ENCODE measurements at regions not wholly inside any gene's neighbourhood (a gene's known extent, or its start where the extent isn't known, plus 50 kb on each side); places are given as distances from the start of the nearest gene placed in this dataset.
A peak's percentile ranks its signal among the peaks of the same experiment; 100 is the strongest.
"Not testable (repeated sequence)": the region's sequence is repeated elsewhere in the genome, so short reads cannot be mapped to it uniquely, and the experiment has no call there.

DNA sequence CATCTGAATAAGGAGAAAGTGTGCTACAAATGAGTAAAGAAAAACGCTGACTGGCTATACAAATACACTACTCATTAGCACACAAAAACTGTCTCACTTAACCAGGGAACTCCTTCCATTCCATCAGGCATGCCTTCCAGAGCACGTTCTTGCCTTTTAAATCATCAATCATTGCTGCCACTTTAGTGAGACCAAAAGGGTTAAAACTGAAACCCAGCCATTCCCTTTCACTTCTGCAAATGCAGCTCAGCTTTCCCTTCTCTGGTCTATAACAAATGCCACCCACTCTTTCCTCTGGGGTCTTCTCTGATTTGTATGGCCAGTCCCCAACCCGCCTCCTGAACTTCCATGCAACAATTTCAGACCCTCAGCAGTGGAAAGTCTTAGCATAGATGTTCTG, 231.5 kb downstream of the TRIML1 start:
- DNase-seq (ENCODE audit: extremely low read depth, low read depth) = no peak

DNA sequence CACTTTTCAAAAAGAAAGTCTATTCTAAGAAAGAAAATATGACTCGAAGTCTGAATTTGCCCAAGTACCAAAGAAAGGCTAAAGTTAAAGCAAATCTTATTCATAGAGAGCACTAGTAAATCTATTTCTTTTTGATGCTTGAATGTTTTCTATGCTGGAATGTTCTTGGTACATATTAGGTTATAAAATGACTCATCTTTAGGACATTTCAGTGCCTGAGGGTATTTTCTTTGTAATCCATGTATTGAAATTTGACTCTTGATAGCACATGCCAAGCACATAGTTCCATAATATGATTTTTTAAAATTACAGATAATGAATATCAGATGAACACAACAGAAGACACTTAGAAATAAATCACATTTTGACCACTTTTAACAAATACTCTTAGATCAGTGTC, 232.8 kb downstream of the TRIML1 start:
- peak; percentile 9 for DNase-seq (ENCODE audit: extremely low read depth, low read depth)

DNA sequence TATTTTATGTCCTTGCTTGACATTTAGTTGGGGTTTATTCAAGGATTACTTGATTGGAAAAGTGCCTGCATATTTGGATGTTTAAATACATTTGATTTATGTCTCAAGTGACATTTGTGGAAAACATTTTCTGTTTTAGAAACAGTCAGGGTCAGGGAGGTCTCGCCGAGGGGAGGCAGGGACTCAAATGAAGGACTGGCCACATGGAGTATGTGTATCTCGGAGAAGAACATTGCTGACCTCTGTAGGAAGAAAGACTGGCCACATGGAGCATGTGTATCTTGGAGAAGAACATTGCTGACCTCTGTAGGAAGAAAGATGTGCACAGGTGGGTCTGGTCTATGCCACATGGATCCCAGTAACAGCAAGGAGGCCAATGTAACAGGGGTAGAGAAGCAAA, 233.6 kb downstream of the TRIML1 start:
- DNase-seq (ENCODE audit: extremely low read depth, low read depth) = peak; percentile 72

DNA sequence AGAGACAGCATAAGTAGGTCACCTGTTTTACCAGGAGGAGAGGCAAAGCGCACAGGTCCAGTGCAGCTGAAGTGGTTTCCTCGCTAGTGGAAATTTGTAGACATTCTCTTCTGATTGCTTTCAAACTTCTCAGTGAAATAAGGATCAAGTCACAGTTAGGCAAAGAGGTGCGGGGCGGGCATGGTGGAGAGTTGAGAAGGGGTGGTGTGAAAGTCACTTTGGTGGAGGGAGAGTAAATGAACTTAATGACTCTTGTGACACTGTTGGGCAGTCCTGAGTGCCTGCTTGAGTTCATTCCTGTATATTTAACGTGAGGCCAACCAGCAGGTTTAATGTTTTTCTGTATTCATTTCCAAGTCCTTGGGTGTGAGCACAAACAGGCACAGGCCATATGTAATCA, 235.6 kb downstream of the TRIML1 start:
- no peak for DNase-seq (ENCODE audit: extremely low read depth, low read depth)

DNA sequence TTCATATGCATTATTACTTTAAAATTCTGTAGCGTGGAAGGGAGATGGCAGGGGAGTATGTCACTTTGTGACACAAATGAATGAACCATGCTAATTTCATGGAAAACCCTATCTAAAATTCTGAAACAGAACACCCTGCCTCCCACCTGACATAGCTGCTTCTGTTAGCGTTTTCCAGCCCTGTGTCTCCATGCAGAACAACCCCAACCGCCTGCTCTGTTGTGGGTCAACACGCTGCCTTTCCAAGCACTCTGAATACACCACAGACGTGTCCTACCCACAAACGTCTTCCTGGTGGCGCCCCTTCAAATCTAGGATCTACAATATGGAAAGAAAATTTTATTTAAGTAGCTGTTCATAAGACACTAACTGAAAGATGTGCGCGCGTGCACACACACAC, 238.6 kb downstream of the TRIML1 start:
- DNase-seq (ENCODE audit: extremely low read depth, low read depth) = no peak

DNA sequence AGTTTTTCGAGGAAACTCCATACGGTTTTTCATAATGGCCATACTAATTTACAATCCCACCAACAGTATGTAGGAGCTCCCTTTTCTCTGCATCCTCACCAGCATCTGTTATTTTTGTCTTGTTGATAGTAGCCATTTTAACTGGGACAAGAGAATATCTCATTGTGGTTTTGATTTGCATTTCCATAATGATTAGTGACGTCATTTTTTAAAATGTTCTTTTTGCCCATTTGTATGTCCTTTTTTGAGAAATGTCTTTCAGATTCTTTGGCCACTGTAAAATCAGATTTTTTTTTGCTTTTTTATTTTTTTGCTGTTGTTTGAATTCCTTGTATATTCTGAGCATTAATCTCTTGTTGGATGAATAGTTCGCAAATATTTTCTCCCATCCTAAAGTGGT, 243.9 kb downstream of the TRIML1 start:
- DNase-seq (ENCODE audit: extremely low read depth, low read depth) = no peak

DNA sequence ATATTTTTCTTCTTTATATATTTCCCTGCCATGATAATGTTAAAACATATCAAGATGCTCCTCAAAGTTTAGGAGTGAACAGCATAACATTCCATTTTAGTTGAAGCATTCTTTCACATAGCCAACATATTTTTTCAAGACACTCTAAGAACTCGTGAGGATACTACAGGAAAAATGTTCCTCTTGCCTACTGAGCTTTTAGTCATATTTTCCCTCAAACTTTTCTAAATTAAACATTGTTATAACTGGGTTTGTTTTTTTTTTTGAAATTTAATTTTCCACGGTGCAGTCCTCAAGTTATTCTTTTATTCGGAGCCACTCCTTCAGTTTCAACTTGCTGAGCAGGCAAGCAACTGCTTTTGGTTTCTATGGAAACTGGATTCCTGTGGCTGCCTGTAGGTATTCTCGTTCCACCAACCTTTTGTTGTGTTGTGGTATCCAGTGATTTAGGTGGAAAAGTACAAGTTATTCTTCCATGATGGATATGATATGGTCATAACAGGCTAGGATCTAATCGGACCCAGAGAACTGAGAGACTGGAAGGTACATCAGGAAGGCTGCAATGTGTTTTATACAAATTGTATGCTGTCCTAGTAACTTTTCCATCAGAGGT, 248.0 kb downstream of the TRIML1 start:
- DNase-seq (ENCODE audit: extremely low read depth, low read depth) = no peak

DNA sequence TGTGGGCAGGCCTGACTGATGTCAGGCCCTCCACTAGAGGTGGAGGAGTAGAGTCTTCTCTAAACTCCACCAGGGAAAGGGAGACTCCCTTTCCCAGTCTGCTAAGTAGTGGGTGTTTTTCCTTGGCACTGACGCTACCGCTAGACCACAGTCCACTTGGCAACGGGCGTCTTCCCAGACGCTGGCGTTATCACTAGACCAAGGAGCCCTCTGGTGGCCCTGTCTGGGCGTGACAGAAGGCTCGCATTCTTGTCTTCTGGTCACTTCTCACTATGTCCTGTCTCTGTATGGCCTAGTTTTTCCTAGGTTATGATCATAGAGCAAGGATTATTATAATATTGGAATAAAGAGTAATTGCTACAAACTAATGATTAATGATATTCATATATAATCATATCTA, 252.1 kb downstream of the TRIML1 start:
- not testable (repeated sequence) for DNase-seq (ENCODE audit: extremely low read depth, low read depth)

DNA sequence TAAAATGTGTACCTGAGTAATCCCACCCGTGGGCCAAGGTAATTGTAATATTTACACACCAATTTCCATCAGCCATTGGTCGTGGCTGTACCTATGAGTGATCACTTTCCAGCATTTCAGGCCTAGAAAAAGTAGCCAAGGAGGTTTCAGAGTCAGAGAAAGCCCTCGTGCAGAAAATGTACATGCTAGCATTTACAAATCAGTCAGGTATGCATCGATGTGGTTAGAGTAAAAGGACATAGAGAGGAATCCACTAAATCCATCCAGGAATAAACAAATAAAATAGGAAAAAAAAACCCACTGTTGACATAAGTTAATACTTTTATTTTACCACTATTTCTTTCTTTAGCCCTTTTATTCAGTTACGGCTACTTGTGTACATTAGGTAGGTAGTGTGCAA, 256.8 kb downstream of the TRIML1 start:
- no peak for DNase-seq (ENCODE audit: extremely low read depth, low read depth)

DNA sequence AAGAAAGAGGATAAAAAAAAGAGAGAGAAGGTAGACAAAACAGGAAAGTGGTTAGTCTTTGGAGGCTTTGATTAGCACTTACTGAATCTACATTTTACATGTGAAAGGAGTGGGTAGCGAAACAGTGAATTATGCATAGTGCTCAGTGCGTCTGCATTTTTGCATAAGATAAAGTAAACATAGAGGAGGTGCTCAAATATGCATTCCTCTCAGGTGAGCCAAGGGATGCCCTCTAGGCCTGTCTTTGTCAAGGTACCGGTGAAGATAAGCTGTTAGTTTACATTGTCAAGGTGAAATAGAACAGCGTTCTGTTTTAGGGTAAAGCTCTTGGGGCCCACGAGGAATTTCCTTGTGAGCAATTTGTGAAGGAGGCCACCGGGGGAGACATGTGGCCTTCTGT, 260.6 kb downstream of the TRIML1 start:
- no peak for DNase-seq (ENCODE audit: extremely low read depth, low read depth)

DNA sequence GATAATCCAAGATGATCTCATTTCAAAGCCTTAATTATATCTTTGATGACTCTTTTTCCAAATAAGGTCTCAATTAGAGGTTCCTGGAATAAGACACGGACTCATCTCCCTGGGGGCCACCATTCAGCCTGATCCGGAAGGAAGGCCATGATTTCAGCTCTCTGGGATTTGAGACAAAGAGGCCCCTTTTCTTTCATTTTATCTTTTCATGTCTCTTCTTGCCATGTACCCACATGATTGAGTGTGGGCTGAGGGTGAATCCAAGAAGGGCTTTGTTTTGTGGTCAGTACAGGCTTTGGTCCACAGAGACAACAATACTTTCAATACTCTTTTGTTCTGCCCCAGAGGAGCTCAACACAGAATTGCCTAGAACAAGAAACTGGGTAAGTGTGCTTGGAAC, 261.2 kb downstream of the TRIML1 start:
- no peak for DNase-seq (ENCODE audit: extremely low read depth, low read depth)

DNA sequence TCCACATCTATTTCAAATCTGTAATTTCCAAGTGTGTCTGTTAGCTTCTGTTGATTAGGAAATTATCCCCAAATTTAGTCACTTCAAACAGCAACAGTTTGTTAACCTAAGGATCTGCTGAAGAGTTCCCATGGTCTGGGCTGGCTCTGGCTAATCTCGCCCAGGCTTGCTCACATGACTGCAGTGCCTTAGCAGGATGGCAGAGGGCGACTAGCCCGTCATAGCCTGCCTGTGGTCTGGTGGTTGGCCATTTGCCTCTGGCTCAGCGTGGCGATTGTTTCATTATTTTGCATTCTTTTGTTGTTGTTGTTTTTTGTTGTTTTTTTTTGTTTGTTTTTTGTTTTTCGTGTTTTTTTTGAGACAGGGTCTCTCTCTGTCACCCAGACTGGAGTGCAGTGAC, 264.0 kb downstream of the TRIML1 start:
- no peak for DNase-seq (ENCODE audit: extremely low read depth, low read depth)

DNA sequence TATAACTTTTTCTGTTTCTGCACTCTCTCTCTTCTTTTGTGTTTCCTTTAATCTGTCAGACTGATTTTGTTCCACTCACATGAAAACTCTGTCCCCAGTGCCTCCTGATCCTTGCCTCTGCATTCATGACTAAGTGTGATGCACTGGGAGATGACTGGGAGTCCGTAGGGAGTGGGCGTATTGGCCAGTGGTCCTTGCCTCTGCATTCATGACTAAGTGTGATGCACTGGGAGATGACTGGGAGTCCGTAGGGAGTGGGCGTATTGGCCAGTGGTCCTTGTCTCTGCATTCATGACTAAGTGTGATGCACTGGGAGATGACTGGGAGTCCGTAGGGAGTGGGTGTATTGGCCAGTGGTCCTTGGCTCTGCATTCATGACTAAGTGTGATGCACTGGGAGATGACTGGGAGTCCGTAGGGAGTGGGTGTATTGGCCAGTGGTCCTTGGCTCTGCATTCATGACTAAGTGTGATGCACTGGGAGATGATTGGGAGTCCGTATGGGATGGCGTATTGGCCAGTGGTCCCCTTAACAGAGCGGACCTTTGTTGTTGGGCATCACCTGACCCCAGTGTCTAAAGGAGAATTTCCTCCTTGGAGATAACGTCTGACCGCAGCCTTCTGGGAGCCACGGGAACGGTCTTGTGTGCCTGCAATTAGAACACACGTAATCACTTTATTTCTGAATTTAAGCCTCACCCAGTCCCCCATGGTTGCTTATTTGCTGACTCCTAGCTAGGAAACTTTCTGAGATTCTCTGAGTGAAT, 266.0 kb downstream of the TRIML1 start:
- not testable (repeated sequence) for DNase-seq (ENCODE audit: extremely low read depth, low read depth)

DNA sequence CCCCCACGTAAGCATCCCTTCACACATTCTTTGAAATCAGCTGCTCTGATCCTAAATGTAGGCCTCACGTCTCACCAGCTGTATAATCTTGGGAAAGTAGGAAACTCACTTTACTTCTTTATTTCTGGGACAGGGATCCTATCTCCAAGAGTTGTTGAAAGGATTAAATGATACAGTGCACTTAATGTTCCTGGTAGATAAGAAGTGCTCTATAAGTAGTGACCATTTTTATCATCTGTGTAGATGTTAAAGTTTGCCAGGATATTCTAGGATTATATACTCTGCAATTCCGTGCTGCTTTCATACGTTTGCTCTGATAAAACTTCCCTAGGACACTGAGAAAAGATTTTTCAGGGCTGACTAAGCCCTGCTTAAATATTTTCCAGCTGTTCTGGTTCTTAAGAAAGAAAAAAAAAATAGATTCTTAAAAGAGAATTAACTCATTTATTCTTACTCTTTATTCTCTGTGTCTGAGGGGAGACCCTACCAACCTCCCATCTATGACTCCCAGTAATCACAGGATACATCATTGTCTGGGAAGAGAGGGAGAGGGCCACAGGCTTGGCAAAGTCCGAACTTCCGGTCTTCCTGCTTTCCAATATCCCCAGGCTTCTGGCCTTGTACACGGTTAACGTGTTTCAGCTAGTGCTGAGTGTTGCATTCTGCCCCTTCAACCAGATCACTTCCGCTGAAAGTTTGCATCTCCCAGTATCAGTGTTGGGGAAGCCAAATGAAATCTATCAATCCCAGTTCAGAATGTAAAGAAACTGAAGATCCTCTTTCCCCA, 269.2 kb downstream of the TRIML1 start:
- no peak for DNase-seq (ENCODE audit: extremely low read depth, low read depth)

DNA sequence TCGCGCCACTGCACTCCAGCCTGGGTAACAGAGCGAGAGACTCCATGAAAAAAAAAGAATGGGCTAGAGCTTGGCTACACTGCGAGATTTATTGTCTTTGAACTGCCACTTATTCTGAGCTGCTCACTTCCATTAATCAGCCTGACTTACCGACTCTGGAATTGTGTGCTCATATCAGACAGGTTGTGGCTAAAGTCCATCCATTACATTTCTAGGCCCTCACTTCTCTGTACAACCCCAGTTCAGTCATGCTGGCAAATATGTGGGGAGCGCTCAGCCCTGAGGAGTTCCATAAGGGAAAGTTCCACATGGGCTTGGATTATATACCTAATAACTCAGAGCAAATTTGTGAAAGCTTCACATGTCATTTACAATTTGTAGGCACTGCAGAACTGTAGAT, 270.6 kb downstream of the TRIML1 start:
- DNase-seq (ENCODE audit: extremely low read depth, low read depth) = no peak

DNA sequence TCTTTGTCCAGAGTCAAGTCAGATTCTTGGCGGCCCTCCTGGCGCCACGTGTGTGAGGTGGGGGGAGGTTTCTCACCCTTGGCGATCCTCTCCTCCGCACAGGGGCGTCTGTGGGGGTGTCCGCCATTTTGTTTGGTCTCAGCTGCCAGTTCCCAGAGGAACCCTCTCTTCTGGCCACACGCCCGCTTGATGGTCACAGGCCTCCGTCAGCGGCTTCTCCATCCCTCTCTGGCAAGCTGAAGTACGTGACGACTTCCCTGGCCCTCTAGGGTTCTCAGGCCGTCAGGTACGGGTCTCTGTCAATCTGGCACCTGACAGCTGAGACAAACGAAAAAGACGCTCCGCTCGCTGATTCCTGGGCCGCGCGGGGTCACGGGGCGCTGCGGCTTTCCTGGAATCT, 272.6 kb downstream of the TRIML1 start:
- no peak for DNase-seq (ENCODE audit: extremely low read depth, low read depth)

DNA sequence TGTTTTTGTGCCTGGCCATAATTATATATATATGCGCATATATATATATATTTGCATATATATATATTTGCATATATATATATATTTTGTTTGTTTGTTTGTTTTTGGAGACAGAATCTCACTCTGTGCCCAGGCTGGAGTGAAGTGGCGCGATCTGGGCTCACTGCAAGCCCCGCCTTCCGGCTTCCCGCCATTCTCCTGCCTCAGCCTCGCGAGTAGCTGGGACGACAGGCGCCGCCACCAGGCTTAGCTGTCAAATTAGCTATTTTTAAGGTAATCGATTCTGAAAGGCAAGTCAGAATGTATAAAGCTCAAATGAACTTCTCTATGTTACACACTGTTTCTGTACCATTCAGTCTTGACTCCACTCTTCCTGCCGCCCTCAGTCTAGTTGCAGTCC, 273.3 kb downstream of the TRIML1 start:
- no peak for DNase-seq (ENCODE audit: extremely low read depth, low read depth)

DNA sequence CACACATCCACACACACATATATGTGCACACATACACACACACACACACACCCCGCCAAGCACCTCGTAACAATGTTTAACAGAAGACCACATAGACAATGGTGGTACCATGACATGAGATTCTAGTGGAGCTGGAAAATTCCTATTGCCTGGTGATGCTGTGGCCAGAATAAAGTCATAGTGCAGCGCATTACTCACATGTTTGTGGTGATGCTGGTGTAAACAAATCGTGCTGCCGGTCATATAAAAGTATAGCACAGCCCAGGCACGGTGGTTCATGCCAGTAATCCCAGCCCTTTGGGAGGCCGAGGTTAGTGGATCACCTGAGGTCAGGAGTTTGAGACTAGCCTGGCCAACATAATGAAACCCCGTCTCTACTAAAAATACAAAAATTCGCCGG, 275.2 kb downstream of the TRIML1 start:
- no peak for DNase-seq (ENCODE audit: extremely low read depth, low read depth)

DNA sequence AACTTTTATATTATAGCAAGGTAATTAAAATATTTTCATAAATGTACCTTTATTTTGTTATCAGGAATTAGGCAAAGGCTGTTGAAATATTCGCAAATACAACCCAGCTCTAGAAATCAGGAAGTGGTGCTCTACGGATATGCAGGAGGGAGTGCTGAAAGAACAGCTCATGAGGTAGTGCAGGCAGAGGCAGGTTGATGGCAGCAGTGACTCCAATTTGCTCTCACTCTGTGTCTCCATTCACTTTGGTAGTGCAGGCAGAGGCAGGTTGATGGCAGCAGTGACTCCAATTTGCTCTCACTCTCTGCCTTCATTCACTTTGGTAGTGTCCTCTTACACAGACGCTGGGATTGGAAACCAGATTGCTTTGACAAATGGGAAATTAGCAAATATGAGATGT, 277.9 kb downstream of the TRIML1 start:
- no peak for DNase-seq (ENCODE audit: extremely low read depth, low read depth)

DNA sequence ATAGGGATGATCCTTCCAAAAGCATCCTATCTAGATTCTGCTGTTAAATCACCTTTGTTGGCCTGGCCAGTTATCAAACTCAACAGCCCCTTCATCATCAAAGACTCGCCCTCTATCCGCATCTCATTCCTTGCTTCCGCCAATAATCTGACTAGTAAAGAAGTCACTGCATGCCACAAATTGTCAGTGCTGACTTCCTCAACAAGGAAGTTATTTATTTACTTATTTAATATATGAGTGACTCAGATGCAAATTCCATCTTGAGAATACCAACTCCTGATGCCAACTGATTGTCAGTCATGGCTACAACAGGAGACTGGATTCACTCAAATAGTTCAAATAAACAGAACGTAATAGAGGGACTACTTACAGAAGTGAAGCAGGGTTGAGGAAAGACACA, 283.8 kb downstream of the TRIML1 start:
- no peak for DNase-seq (ENCODE audit: extremely low read depth, low read depth)

DNA sequence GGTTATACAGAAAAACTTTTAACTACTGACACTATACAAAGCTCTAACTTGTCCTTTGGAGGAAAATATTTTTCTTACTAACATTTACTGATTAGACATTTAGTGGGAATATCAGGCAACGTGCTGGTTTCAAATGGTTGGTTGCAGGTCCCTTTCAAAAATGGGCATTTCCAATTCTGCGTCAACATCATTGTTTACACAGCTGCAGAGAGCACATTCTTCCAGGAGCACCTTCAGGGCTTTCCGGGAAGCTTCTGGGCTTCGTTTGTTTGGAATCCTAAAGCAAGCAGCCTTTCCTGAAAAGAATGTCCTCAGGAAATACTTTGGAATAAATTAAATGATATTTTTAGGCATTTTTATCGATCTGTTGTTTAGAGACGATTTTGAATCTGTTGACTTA, 289.7 kb downstream of the TRIML1 start:
- no peak for DNase-seq (ENCODE audit: extremely low read depth, low read depth)

DNA sequence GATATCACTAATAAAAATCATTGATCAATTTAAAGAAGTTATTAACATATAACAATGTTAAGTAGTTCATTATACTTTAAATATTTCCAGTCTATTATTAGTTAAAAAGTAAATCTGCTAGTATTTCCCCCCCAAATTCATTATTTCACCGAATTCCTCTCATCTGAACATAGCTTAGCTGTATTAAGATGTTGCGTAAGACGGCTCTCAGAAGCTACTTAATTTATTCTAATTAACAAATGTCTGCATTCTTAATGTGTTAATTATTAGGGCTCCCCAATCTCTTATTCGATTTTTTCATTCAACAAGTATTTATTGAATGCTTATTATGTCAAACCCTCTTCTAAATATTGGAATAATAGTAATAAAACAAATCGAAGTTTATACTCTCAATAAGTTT, 290.7 kb downstream of the TRIML1 start:
- no peak for DNase-seq (ENCODE audit: extremely low read depth, low read depth)

All from NCI-H460 (cell line).